GM20000 (cell line): ENCODE measurements at regions not wholly inside any gene's neighbourhood (a gene's known extent, or its start where the extent isn't known, plus 50 kb on each side); places are given as distances from the start of the nearest gene placed in this dataset.
A peak's percentile ranks its signal among the peaks of the same experiment; 100 is the strongest.
"Not testable (repeated sequence)": the region's sequence is repeated elsewhere in the genome, so short reads cannot be mapped to it uniquely, and the experiment has no call there.

ENCODE experiments used
- DNase-seq: peaks from one replicate; pipeline ENCODE4 v3.0.0; 2012; ENCODE audit warnings: low spot score
- CTCF ChIP-seq: IDR thresholded peaks from 2 replicates; pipeline ENCODE4 v1.5.1; 2012; ENCODE audit warnings: mild to moderate bottlenecking, control low read depth; ENCODE audit errors: extremely low read depth, missing control alignments

GRCh38 chr4:138790706-138791340 lies 224.8 kb upstream of the NOCT start:
- TF ChIP-seq CTCF = no peak
- no peak for DNase-seq

GRCh38 chr4:138789796-138790195 lies 225.8 kb upstream of the NOCT start:
- no peak for DNase-seq
- no peak for TF ChIP-seq CTCF

GRCh38 chr4:138788857-138789256 lies 226.7 kb upstream of the NOCT start:
- TF ChIP-seq CTCF = no peak
- DNase-seq = no peak

GRCh38 chr4:138788267-138788790 lies 227.3 kb upstream of the NOCT start:
- no peak for TF ChIP-seq CTCF
- DNase-seq = no peak

GRCh38 chr4:138779761-138780160 lies 235.8 kb upstream of the NOCT start:
- DNase-seq = not testable (repeated sequence)

GRCh38 chr4:138775890-138776289 lies 239.7 kb upstream of the NOCT start:
- peak; percentile 13 for DNase-seq
- TF ChIP-seq CTCF = no peak

GRCh38 chr4:138775489-138775888 lies 240.1 kb upstream of the NOCT start:
- no peak for DNase-seq
- no peak for TF ChIP-seq CTCF

- no peak for TF ChIP-seq CTCF
- DNase-seq = no peak
Measured at GRCh38 chr4:138774940-138775339, 240.6 kb upstream of the NOCT start.

- not testable (repeated sequence) for DNase-seq
Measured at GRCh38 chr4:138774125-138774524, 241.5 kb upstream of the NOCT start.
